ENCODE measurements at regions not wholly inside any gene's neighbourhood (a gene's known extent, or its start where the extent isn't known, plus 50 kb on each side); places are given as distances from the start of the nearest gene placed in this dataset.

DNA sequence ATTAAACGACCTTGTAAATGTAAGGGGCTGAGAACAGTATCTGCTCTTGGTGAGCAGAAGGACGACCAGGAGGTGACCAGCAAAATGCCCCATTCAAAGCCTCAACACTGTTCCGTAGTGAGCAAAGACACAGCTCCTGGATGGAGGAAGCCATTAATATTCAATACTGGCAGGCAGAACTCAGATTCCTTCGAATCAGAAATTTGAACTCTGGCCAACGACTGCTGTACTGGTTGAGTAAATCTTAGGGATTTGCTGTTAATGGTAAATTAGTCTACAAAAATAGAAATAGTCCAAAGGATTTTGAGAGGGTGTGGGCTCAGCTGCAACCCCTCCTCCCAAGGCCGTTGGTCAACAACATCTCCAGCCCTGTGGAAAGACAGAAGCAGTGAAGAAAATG is 130.5 kb upstream of the PFKP start:
- TF ChIP-seq POLR2A (IDR thresholded peaks at IDR 0.05): no peak
- TF ChIP-seq, protein P1, sequence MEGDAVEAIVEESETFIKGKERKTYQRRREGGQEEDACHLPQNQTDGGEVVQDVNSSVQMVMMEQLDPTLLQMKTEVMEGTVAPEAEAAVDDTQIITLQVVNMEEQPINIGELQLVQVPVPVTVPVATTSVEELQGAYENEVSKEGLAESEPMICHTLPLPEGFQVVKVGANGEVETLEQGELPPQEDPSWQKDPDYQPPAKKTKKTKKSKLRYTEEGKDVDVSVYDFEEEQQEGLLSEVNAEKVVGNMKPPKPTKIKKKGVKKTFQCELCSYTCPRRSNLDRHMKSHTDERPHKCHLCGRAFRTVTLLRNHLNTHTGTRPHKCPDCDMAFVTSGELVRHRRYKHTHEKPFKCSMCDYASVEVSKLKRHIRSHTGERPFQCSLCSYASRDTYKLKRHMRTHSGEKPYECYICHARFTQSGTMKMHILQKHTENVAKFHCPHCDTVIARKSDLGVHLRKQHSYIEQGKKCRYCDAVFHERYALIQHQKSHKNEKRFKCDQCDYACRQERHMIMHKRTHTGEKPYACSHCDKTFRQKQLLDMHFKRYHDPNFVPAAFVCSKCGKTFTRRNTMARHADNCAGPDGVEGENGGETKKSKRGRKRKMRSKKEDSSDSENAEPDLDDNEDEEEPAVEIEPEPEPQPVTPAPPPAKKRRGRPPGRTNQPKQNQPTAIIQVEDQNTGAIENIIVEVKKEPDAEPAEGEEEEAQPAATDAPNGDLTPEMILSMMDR (IDR thresholded peaks at IDR 0.05): no peak
